ENCODE measurements at regions not wholly inside any gene's neighbourhood (a gene's known extent, or its start where the extent isn't known, plus 50 kb on each side); places are given as distances from the start of the nearest gene placed in this dataset.

GRCh38 chr4:89463341-89463740 is 155.7 kb upstream of the GPRIN3 start:
- TF ChIP-seq EP300 (IDR thresholded peaks at IDR 0.05) (no peak), POLR2AphosphoS5 (IDR thresholded peaks at IDR 0.05) (no peak), POLR2A (IDR thresholded peaks at IDR 0.05) (no peak)
- TF ChIP-seq, protein P1, sequence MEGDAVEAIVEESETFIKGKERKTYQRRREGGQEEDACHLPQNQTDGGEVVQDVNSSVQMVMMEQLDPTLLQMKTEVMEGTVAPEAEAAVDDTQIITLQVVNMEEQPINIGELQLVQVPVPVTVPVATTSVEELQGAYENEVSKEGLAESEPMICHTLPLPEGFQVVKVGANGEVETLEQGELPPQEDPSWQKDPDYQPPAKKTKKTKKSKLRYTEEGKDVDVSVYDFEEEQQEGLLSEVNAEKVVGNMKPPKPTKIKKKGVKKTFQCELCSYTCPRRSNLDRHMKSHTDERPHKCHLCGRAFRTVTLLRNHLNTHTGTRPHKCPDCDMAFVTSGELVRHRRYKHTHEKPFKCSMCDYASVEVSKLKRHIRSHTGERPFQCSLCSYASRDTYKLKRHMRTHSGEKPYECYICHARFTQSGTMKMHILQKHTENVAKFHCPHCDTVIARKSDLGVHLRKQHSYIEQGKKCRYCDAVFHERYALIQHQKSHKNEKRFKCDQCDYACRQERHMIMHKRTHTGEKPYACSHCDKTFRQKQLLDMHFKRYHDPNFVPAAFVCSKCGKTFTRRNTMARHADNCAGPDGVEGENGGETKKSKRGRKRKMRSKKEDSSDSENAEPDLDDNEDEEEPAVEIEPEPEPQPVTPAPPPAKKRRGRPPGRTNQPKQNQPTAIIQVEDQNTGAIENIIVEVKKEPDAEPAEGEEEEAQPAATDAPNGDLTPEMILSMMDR (IDR thresholded peaks at IDR 0.05): no peak
- Histone ChIP-seq H3K4me1 (no peaks in the 10 kb centered on the region), H3K9me3 (no peaks in the 10 kb centered on the region), H3K36me3 (no peaks in the 10 kb centered on the region), H3K27ac (no peak overlapping the region), H3K27me3 (no peaks in the 10 kb centered on the region), H3K4me3 (no peak overlapping the region)
- no peak for ATAC-seq

DNA sequence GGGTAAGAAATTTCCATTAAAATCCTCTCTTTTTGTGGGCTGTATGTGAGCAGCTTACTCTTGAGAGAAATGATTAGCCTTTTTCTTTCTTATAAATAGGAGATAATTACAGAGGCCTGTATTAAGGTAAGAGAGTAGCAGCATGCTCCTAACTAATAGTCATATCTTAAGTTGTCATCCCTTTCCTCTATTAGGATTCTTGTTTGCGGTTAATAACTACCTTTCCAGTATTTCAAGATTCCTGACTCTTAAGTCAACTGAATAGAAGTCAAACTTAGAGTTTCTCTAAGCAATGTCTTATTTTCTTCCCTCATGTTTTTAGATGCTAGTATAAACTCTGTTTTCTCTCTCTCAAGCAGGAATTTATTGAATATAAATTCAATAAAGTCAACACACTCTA is 139.9 kb upstream of the GPRIN3 start:
- WGBS, 2 donors (ENCODE audit: low coverage in 1 of 2): 86 to 100% methylated on average over 1 of the region's 1 CpG
- H3K27ac ChIP-seq: no peak overlapping the region
- TF ChIP-seq, protein P1 (IDR thresholded peaks at IDR 0.05): no peak
- TF ChIP-seq POLR2AphosphoS5 (IDR thresholded peaks at IDR 0.05) (no peak), EP300 (IDR thresholded peaks at IDR 0.05) (no peak), POLR2A (IDR thresholded peaks at IDR 0.05) (no peak)

DNA sequence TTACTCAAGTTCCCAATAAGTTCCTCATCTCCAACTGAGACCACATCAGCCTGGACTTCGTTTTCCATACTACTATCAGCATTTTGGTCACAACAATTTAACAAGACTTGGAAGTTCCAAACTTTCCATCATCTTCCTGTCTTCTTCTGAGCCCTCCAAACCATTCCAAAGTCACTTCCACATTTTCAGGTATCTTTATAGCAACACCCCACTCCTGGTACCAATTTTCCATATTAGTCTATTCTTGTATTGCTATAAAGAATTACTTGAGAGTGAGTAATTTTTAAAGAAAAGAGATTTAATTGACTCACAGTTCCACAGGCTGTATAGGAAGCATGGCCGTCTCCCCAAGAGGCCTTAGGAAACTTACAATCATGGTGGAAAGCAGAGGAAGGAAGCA is 138.6 kb upstream of the GPRIN3 start:
- H3K27me3 ChIP-seq: no peaks in the 10 kb centered on the region
- 59 to 75% methylated on average over 1 to 2 of the region's 2 CpGs for WGBS, 2 donors (ENCODE audit: low coverage in 1 of 2)
- H3K36me3 ChIP-seq: no peaks in the 10 kb centered on the region
- no peaks in the 10 kb centered on the region for H3K4me1 ChIP-seq
- TF ChIP-seq EP300 (IDR thresholded peaks at IDR 0.05) (no peak), POLR2A (IDR thresholded peaks at IDR 0.05) (no peak), POLR2AphosphoS5 (IDR thresholded peaks at IDR 0.05) (no peak)
- TF ChIP-seq, protein P1 (IDR thresholded peaks at IDR 0.05): no peak
- ATAC-seq: no peak
- peaks cover 0 to 32% (median 2%) of the 10 kb centered on the region in 3 donors for H3K9me3 ChIP-seq
- H3K27ac ChIP-seq: no peak overlapping the region
- no peak overlapping the region for H3K4me3 ChIP-seq

More for the DNA sequence above, 139.9 kb upstream of the GPRIN3 start:
- Histone ChIP-seq H3K4me3 (no peak overlapping the region), H3K36me3 (no peaks in the 10 kb centered on the region), H3K27me3 (no peaks in the 10 kb centered on the region), H3K9me3 (peaks cover 0 to 32% (median 2%) of the 10 kb centered on the region in 3 donors), H3K4me1 (no peaks in the 10 kb centered on the region)
- ATAC-seq: no peak

DNA sequence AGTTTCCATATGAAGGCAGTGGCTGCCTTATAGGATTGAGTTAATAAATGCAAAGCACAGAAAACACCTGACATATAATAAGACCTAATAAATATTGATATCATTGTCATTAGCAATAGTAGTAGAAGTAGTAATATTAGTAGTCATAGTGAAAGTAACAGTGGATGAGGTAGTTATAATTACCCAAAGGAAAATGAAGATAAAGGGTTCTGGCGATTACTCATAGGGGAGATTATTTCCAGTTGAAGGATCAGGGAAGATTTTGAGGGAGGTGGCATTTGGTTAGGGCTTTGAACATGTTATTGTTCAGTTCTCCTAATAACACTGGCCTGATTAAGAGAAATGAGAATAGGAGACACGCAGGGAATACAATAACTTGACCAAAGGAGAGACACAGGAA is 131.9 kb upstream of the GPRIN3 start:
- no peak for ATAC-seq

More for the DNA sequence above, 131.9 kb upstream of the GPRIN3 start:
- no peaks in the 10 kb centered on the region for H3K4me1 ChIP-seq
- H3K27me3 ChIP-seq: no peaks in the 10 kb centered on the region
- WGBS, 2 donors (ENCODE audit: low coverage in 1 of 2): 75 to 90% methylated on average over 2 of the region's 2 CpGs
- no peak for TF ChIP-seq POLR2A (IDR thresholded peaks at IDR 0.05)
- TF ChIP-seq POLR2AphosphoS5 (IDR thresholded peaks at IDR 0.05): no peak
- no peak for TF ChIP-seq EP300 (IDR thresholded peaks at IDR 0.05)
- TF ChIP-seq, protein P1 (IDR thresholded peaks at IDR 0.05): no peak
- H3K9me3 ChIP-seq: peaks cover 0 to under 1% (median 0%) of the 10 kb centered on the region in 3 donors
- H3K27ac ChIP-seq: no peak overlapping the region
- H3K4me3 ChIP-seq: no peak overlapping the region
- H3K36me3 ChIP-seq: no peaks in the 10 kb centered on the region
